Uterus (tissue), 3 donors: ENCODE measurements at regions not wholly inside any gene's neighbourhood (a gene's known extent, or its start where the extent isn't known, plus 50 kb on each side); places are given as distances from the start of the nearest gene placed in this dataset.
"Not testable (repeated sequence)": the region's sequence is repeated elsewhere in the genome, so short reads cannot be mapped to it uniquely, and the experiment has no call there.

Experiments used
- DNase-seq, 2 donors: peaks; one replicate each; pipeline ENCODE4 v3.0.0-alpha.2; 2019 to 2020
- H3K27ac ChIP-seq, 2 donors: fragments of 200-600 bp; sonication (generic); 1 replicate in 1 of 2; 2 replicates in 1 of 2; pipeline ENCODE4 v1.5.1; 2016 to 2018
- H3K27me3 ChIP-seq, 2 donors: fragments of 200-600 bp; sonication (generic); one replicate each; pipeline ENCODE4 v1.5.1; 2018 to 2019; ENCODE audit warnings: control low read depth in 1 of 2
- H3K36me3 ChIP-seq, 2 donors: fragments of 200-600 bp; sonication (generic); one replicate each; pipeline ENCODE4 v1.5.1; 2019; ENCODE audit warnings: control low read depth in 1 of 2
- H3K4me1 ChIP-seq, 2 donors: fragments of 200-600 bp; sonication (generic); one replicate each; pipeline ENCODE4 v1.5.1; 2018 to 2019; ENCODE audit warnings: control low read depth in 1 of 2
- H3K4me3 ChIP-seq, 2 donors: fragments of 200-600 bp; sonication (generic); 1 replicate in 1 of 2; 2 replicates in 1 of 2; pipeline ENCODE4 v1.5.1; 2018 to 2019; ENCODE audit warnings: mild to moderate bottlenecking in 1 of 2
- H3K9me3 ChIP-seq, 2 donors: fragments of 200-600 bp; sonication (generic); one replicate each; pipeline ENCODE4 v1.5.1; 2019; ENCODE audit warnings: control low read depth in 1 of 2
- intact Hi-C: fragments of 100-400 bp; cut with DNase I; formaldehyde crosslinking; loops from one replicate; pipeline ENCODE4 v1.15.1; 2023; ENCODE audit warnings: low total_unique reads
- donor health status: DM: yes; HTN: yes; CAD: no.

GRCh38 chr9:63450836-63451235 lies 1834.2 kb downstream of the FOXD4L5 start:
- intact Hi-C loops, H3K4me3 ChIP-seq, H3K36me3 ChIP-seq, H3K27me3 ChIP-seq, H3K9me3 ChIP-seq, H3K27ac ChIP-seq, H3K4me1 ChIP-seq: not testable (repeated sequence)
- peak in 1 of 2 donors; percentile 14 for DNase-seq

DNA sequence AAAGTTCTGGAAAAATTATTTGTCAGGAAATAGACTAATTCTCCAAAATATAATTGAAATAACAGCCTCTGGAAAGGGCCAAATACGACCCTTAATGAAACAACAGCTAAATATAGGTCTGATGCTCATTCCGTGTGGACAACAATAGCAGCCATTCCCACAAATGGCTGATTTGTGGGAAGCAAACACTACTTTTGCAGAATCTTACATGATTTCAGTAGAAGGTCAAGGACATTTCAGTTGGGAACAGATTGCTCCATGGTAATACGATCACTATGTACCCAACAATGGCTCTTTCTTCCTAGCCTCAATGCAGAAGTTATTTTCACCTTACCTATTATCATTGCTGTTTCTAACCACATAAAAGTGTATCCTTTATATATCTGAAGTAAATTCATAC lies 1859.9 kb downstream of the FOXD4L5 start:
- H3K4me1 ChIP-seq, H3K27ac ChIP-seq, DNase-seq, H3K9me3 ChIP-seq, H3K27me3 ChIP-seq, H3K4me3 ChIP-seq, H3K36me3 ChIP-seq, intact Hi-C loops: not testable (repeated sequence)

DNA sequence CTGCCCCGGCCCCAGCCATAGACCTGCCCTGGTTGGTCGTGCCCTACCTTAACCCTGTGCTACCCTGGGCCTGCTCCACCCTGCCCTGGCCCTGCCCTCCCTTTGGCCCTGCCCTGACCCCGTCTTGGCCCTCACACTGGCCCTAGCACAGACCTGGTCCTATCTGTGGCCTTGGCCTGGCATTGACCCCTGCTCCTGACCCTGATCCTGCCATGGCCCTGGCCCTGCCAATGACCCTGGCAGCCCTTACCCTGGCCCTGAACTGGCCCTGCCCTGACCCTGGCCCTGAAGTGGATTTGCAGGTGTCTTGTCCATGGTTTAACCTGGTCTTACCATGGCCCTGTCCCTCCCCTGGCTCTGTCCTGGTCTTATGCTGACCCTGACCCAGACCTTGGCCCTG lies 1894.1 kb downstream of the FOXD4L5 start:
- DNase-seq, H3K36me3 ChIP-seq, H3K4me3 ChIP-seq, H3K27me3 ChIP-seq, H3K27ac ChIP-seq, H3K9me3 ChIP-seq, H3K4me1 ChIP-seq, intact Hi-C loops: not testable (repeated sequence)

- H3K36me3 ChIP-seq, DNase-seq, H3K9me3 ChIP-seq, H3K27me3 ChIP-seq, H3K27ac ChIP-seq, intact Hi-C loops, H3K4me1 ChIP-seq, H3K4me3 ChIP-seq: not testable (repeated sequence)
These were observed 1899.5 kb downstream of the FOXD4L5 start for GRCh38 chr9:63385479-63385878.

DNA sequence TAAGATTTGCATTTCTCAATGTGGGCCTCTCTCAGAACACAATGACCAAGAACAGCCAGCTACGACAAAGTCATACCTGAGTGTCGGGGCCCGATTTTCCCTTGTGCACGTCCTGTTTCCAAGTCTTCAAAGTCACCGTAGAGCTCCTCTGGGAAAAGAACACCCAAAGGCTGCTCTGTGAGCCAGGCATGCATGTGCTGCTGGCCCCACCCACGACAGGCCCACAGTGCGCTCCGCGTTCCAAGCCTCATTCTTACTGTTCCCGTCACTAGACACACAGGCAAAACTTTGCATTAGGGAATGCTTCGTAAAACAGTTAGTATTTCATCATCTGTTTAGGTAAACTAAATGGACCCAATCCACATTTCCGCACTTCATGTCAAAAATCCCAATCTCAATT lies 1905.1 kb downstream of the FOXD4L5 start:
- H3K36me3 ChIP-seq, intact Hi-C loops, H3K27ac ChIP-seq, DNase-seq, H3K4me1 ChIP-seq, H3K27me3 ChIP-seq, H3K9me3 ChIP-seq, H3K4me3 ChIP-seq: not testable (repeated sequence)

- intact Hi-C loops, H3K27ac ChIP-seq, H3K36me3 ChIP-seq, DNase-seq, H3K27me3 ChIP-seq, H3K4me3 ChIP-seq, H3K9me3 ChIP-seq, H3K4me1 ChIP-seq: not testable (repeated sequence)
These were observed 1930.8 kb downstream of the FOXD4L5 start for GRCh38 chr9:63354219-63354618.

- H3K4me3 ChIP-seq, intact Hi-C loops, H3K9me3 ChIP-seq, DNase-seq, H3K27me3 ChIP-seq, H3K36me3 ChIP-seq, H3K4me1 ChIP-seq: not testable (repeated sequence)
- peak overlapping the region in 1 of 2 donors; percentile 57 for H3K27ac ChIP-seq
These were observed 1937.7 kb downstream of the FOXD4L5 start for GRCh38 chr9:63347347-63347746.

GRCh38 chr9:63346310-63347048 lies 1938.5 kb downstream of the FOXD4L5 start:
- peak overlapping the region; percentile 41 to 47 for H3K27ac ChIP-seq
- intact Hi-C loops, H3K36me3 ChIP-seq, H3K9me3 ChIP-seq, H3K4me1 ChIP-seq, H3K4me3 ChIP-seq, H3K27me3 ChIP-seq: not testable (repeated sequence)
- peak; percentile 25 to 75 for DNase-seq

DNA sequence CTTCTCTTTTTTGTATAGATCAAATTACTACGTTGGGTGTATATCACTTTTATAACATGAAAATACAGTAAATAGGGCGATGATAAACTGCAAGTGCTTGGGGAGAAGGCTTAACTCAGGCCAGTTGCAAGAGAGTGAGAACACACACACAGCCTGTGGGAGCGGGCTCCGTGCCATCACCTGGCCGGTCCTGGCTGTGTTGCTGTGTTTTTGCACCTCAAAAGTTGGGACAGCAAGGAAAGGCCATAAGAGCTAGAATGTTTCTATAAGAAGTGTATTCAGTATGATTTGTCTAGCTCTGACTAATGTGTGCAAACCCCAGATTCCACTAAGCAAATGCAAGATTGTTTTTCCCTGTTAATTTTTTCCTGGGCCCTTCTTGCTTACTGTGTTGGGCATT lies 1940.6 kb downstream of the FOXD4L5 start:
- H3K4me3 ChIP-seq, H3K27ac ChIP-seq, H3K36me3 ChIP-seq, intact Hi-C loops, H3K27me3 ChIP-seq, H3K9me3 ChIP-seq, DNase-seq, H3K4me1 ChIP-seq: not testable (repeated sequence)

GRCh38 chr9:63342528-63342927 lies 1942.5 kb downstream of the FOXD4L5 start:
- intact Hi-C loops, H3K4me1 ChIP-seq, H3K36me3 ChIP-seq, H3K27ac ChIP-seq, H3K4me3 ChIP-seq, H3K9me3 ChIP-seq, H3K27me3 ChIP-seq: not testable (repeated sequence)
- peak in 1 of 2 donors; percentile 36 for DNase-seq

DNA sequence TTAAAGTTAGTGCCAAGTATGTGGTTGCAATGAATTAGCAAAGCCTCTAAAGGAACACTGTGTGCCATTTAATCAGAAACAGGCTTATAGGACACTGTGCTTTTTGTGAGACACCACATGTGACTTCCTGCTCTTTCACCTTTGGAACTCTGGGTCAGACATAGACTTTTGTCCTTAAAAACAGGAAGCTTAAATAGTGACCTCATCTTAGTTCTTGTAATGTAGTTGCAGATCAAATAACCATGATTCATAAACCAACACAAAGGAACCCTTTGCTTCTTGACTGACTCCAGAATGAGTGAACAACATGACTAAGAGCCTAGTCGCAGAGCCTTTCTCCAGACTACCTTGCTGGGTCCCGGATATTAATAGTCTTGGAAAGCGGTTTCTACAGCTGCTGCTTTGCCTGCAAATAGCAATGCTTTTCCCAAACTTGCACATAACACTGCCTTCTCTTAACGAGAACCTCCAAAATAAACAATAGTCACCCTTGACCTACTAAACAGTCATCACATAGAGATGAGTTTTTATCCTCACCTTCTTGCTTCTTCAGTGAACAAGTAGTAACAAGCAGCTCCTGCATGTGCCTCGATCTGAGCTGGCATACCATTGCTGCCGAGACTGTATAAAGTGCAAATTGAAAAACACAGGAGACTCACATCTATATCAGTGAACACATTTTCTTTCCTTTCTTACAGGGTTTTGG lies 1947.0 kb downstream of the FOXD4L5 start:
- peak overlapping the region; percentile 35 to 67 for H3K27ac ChIP-seq
- H3K4me1 ChIP-seq, H3K9me3 ChIP-seq, H3K36me3 ChIP-seq, H3K4me3 ChIP-seq, DNase-seq, intact Hi-C loops, H3K27me3 ChIP-seq: not testable (repeated sequence)

- H3K36me3 ChIP-seq, H3K4me1 ChIP-seq, H3K9me3 ChIP-seq, H3K27ac ChIP-seq, intact Hi-C loops, DNase-seq, H3K27me3 ChIP-seq, H3K4me3 ChIP-seq: not testable (repeated sequence)
These were observed 1949.7 kb downstream of the FOXD4L5 start for GRCh38 chr9:63335286-63335685.

DNA sequence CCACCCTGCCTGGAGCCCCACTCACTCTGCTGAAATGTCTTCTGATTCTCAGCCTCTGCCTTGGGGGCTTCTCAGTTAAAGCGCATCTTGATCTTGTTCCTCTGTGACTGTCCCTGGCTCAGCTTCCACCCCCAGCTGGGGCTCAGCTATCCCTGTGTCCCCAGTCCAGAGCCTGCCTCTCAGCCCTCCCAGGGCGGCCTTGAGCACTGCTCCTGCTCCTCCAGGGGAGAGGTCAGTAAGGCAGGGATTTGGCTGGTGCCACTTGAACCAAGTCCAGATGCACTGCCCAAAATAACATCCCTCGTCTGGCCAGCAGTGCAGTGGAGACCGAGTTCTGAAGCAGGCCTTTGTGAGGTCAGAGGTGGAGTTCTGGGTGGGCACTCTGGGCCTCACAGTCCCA lies 1950.8 kb downstream of the FOXD4L5 start:
- H3K27me3 ChIP-seq, H3K4me3 ChIP-seq, H3K27ac ChIP-seq, DNase-seq, intact Hi-C loops, H3K36me3 ChIP-seq, H3K4me1 ChIP-seq, H3K9me3 ChIP-seq: not testable (repeated sequence)

DNA sequence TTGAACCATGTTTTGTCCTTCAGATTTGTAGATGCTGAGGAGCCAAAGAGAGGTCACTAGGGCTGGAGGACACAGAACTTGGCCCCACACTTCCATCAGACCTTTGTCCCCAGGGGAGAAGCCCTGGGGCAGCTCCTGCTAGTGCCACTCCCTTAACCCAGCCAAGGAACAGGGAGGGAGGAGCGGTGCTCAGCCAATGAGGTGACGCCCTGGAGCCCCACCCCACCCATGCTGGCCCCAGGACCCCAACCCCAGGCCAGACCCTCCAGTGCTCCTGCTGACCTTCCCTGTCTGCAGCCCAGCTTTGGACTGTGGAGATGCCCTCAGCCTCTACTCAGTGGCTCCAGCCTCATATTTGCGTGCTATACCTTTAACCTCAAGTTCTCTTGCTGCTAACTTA lies 1951.9 kb downstream of the FOXD4L5 start:
- H3K27me3 ChIP-seq, H3K4me3 ChIP-seq, DNase-seq, H3K4me1 ChIP-seq, H3K9me3 ChIP-seq, H3K36me3 ChIP-seq, intact Hi-C loops, H3K27ac ChIP-seq: not testable (repeated sequence)
